ENCODE measurements at regions not wholly inside any gene's neighbourhood (a gene's known extent, or its start where the extent isn't known, plus 50 kb on each side); places are given as distances from the start of the nearest gene placed in this dataset.

- H3K36me3 Mint-ChIP-seq (ENCODE audit: unreplicated experiment) = no peaks in the 10 kb centered on the region
- no peaks in the 10 kb centered on the region for H3K27me3 Mint-ChIP-seq (ENCODE audit: unreplicated experiment)
- H3K9me3 Mint-ChIP-seq (ENCODE audit: unreplicated experiment) = no peaks in the 10 kb centered on the region
- DNase-seq (ENCODE audit: extremely low spot score, unreplicated experiment) = no peak
- H3K4me1 Mint-ChIP-seq (ENCODE audit: unreplicated experiment) = peaks cover 15% of the 10 kb centered on the region
- H3K4me3 Mint-ChIP-seq (ENCODE audit: unreplicated experiment) = no peak overlapping the region
- TF ChIP-seq, protein P1, sequence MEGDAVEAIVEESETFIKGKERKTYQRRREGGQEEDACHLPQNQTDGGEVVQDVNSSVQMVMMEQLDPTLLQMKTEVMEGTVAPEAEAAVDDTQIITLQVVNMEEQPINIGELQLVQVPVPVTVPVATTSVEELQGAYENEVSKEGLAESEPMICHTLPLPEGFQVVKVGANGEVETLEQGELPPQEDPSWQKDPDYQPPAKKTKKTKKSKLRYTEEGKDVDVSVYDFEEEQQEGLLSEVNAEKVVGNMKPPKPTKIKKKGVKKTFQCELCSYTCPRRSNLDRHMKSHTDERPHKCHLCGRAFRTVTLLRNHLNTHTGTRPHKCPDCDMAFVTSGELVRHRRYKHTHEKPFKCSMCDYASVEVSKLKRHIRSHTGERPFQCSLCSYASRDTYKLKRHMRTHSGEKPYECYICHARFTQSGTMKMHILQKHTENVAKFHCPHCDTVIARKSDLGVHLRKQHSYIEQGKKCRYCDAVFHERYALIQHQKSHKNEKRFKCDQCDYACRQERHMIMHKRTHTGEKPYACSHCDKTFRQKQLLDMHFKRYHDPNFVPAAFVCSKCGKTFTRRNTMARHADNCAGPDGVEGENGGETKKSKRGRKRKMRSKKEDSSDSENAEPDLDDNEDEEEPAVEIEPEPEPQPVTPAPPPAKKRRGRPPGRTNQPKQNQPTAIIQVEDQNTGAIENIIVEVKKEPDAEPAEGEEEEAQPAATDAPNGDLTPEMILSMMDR (IDR thresholded peaks at IDR 0.05) = no peak
- no peak overlapping the region for H3K27ac Mint-ChIP-seq (ENCODE audit: unreplicated experiment)
Observed at GRCh38 chr18:68596016-68596415, 118.9 kb downstream of the TMX3 start.

DNA sequence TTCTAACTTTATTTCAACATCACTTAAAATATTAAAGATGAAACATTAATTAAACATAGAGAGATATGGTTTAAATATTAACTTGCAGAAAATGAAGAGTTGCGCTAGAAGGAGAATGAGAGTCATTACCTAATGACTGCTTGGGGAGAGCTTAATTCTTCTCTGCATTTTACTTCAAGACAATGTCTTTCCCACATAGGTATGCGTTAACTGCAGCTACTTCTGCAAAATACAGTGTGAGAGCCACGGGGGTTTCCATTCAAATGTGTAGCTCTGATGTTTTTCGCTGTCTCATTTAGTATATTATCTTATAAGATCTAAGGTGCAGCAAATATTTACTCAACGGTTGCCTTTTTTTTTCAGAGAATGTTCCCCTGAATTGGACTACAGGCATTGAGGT lies 126.7 kb downstream of the TMX3 start:
- H3K27ac Mint-ChIP-seq (ENCODE audit: unreplicated experiment) = no peak overlapping the region
- no peaks in the 10 kb centered on the region for H3K36me3 Mint-ChIP-seq (ENCODE audit: unreplicated experiment)
- H3K4me1 Mint-ChIP-seq (ENCODE audit: unreplicated experiment) = peaks cover 4% of the 10 kb centered on the region
- TF ChIP-seq, protein P1 (IDR thresholded peaks at IDR 0.05) = no peak
- H3K9me3 Mint-ChIP-seq (ENCODE audit: unreplicated experiment) = no peaks in the 10 kb centered on the region
- H3K4me3 Mint-ChIP-seq (ENCODE audit: unreplicated experiment) = no peak overlapping the region
- no peak for DNase-seq (ENCODE audit: extremely low spot score, unreplicated experiment)
- H3K27me3 Mint-ChIP-seq (ENCODE audit: unreplicated experiment) = no peaks in the 10 kb centered on the region

DNA sequence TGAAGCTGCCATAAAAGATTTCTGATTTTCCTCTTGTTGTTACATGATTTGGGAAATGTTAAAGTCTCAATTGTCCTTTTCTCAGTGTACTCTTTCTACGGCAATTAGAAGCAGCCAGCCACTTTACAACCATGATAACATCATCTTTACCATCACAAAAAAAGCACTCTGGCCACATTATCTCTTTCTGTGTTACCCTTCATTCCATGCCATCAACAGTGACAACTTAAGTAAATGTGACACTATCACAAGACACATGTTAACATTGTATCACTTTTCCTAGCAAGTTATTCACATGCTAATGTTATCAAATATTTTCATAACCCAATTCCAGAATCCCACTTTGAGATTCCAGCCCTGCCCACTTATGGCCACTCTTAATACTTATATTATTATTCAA lies 131.2 kb downstream of the TMX3 start:
- Mint-ChIP-seq H3K4me1 (ENCODE audit: unreplicated experiment) (peaks cover 4% of the 10 kb centered on the region), H3K4me3 (ENCODE audit: unreplicated experiment) (no peak overlapping the region), H3K9me3 (ENCODE audit: unreplicated experiment) (no peaks in the 10 kb centered on the region), H3K27ac (ENCODE audit: unreplicated experiment) (no peak overlapping the region), H3K36me3 (ENCODE audit: unreplicated experiment) (no peaks in the 10 kb centered on the region), H3K27me3 (ENCODE audit: unreplicated experiment) (no peaks in the 10 kb centered on the region)
- no peak for DNase-seq (ENCODE audit: extremely low spot score, unreplicated experiment)
- TF ChIP-seq, protein P1 (IDR thresholded peaks at IDR 0.05) = no peak

- no peaks in the 10 kb centered on the region for H3K27me3 Mint-ChIP-seq (ENCODE audit: unreplicated experiment)
- H3K9me3 Mint-ChIP-seq (ENCODE audit: unreplicated experiment) = peaks cover 10% of the 10 kb centered on the region
- H3K4me1 Mint-ChIP-seq (ENCODE audit: unreplicated experiment) = no peaks in the 10 kb centered on the region
- H3K36me3 Mint-ChIP-seq (ENCODE audit: unreplicated experiment) = peaks cover 2% of the 10 kb centered on the region
- H3K4me3 Mint-ChIP-seq (ENCODE audit: unreplicated experiment) = no peak overlapping the region
- DNase-seq (ENCODE audit: extremely low spot score, unreplicated experiment) = no peak
- no peak overlapping the region for H3K27ac Mint-ChIP-seq (ENCODE audit: unreplicated experiment)
- TF ChIP-seq, protein P1 (IDR thresholded peaks at IDR 0.05) = no peak
Observed at GRCh38 chr18:68574311-68574710, 140.6 kb downstream of the TMX3 start.

GRCh38 chr18:68569936-68570335 lies 145.0 kb downstream of the TMX3 start:
- no peaks in the 10 kb centered on the region for H3K27me3 Mint-ChIP-seq (ENCODE audit: unreplicated experiment)
- H3K4me3 Mint-ChIP-seq (ENCODE audit: unreplicated experiment) = no peak overlapping the region
- peaks cover 2% of the 10 kb centered on the region for H3K36me3 Mint-ChIP-seq (ENCODE audit: unreplicated experiment)
- H3K4me1 Mint-ChIP-seq (ENCODE audit: unreplicated experiment) = peaks cover 25% of the 10 kb centered on the region
- TF ChIP-seq, protein P1 (IDR thresholded peaks at IDR 0.05) = no peak
- no peak overlapping the region for H3K27ac Mint-ChIP-seq (ENCODE audit: unreplicated experiment)
- H3K9me3 Mint-ChIP-seq (ENCODE audit: unreplicated experiment) = peaks cover 10% of the 10 kb centered on the region
- no peak for DNase-seq (ENCODE audit: extremely low spot score, unreplicated experiment)
